PC-3 (cell line): ENCODE measurements at regions not wholly inside any gene's neighbourhood (a gene's known extent, or its start where the extent isn't known, plus 50 kb on each side); places are given as distances from the start of the nearest gene placed in this dataset.
"Not testable (repeated sequence)": the region's sequence is repeated elsewhere in the genome, so short reads cannot be mapped to it uniquely, and the experiment has no call there.

ENCODE experiments used
- ATAC-seq: fragments of 200-7000 bp; cut with Tn5 transposase; 2 replicates; pipeline ENCODE4 v1.9.1; 2020; ENCODE audit warnings: mild to moderate bottlenecking, moderate library complexity
- BruUV-seq: library from RNA; stranded (reverse); fragments of 400-500 nt; replicated peaks from 2 replicates; lab custom pipeline; 2021; lab: Mats Ljungman, UMichigan
- CTCF ChIA-PET: fragments of 300-600 bp; sonication (Branson Sonifier 250); formaldehyde crosslinking; loops from one replicate; lab custom pipeline; 2022; ENCODE audit warnings: antibody characterized with exemption; lab: Charles Lee
- POLR2A ChIA-PET: fragments of 300-600 bp; sonication (Branson Sonifier 250); formaldehyde crosslinking; loops from one replicate; lab custom pipeline; 2022; ENCODE audit warnings: antibody characterized with exemption; ENCODE audit not compliant: unreplicated experiment; lab: Charles Lee
- DNase-seq: peaks from one replicate; pipeline ENCODE4 v3.0.0-alpha.2; 2015
- H2AFZ ChIP-seq: fragments of 300-600 bp; sonication (generic); 2 replicates; pipeline ENCODE4 v1.6.0; 2016; ENCODE audit warnings: antibody characterized with exemption, low read length
- H3F3A ChIP-seq: fragments of 300-600 bp; sonication (generic); one replicate; pipeline ENCODE4 v1.6.0; 2017; ENCODE audit warnings: antibody characterized with exemption, low read length, control low read depth, mild to moderate bottlenecking; ENCODE audit not compliant: unreplicated experiment
- H3K27ac ChIP-seq: fragments of 300-600 bp; sonication (generic); 2 replicates; pipeline ENCODE4 v1.5.1; 2016; ENCODE audit warnings: mild to moderate bottlenecking, low read length
- H3K27me3 ChIP-seq: fragments of 300-600 bp; sonication (generic); 2 replicates; pipeline ENCODE4 v1.6.1; 2016; ENCODE audit warnings: low read length, mixed read lengths
- H3K36me3 ChIP-seq: fragments of 300-600 bp; sonication (generic); 2 replicates; pipeline ENCODE4 v1.6.1; 2016; ENCODE audit warnings: low read depth, mixed run types, low read length, mixed read lengths
- H3K4me1 ChIP-seq: fragments of 300-600 bp; sonication (generic); 2 replicates; pipeline ENCODE4 v1.5.1; 2016; ENCODE audit warnings: low read length; ENCODE audit not compliant: insufficient read depth
- H3K4me2 ChIP-seq: fragments of 300-600 bp; sonication (generic); 2 replicates; pipeline ENCODE4 v1.6.0; 2016; ENCODE audit warnings: low read length
- H3K4me3 ChIP-seq: fragments of 300-600 bp; sonication (generic); 2 replicates; pipeline ENCODE4 v1.5.1; 2016; ENCODE audit warnings: mild to moderate bottlenecking, low read length, mixed read lengths
- H3K79me2 ChIP-seq: fragments of 300-600 bp; sonication (generic); 2 replicates; pipeline ENCODE4 v1.6.1; 2017; ENCODE audit warnings: low read length, mixed read lengths
- H3K9ac ChIP-seq: fragments of 300-600 bp; sonication (generic); 2 replicates; pipeline ENCODE4 v1.6.0; 2016; ENCODE audit warnings: mild to moderate bottlenecking, low read length
- H3K9me2 ChIP-seq: fragments of 300-600 bp; sonication (generic); replicated peaks from 2 replicates; pipeline ENCODE4 v1.6.1; 2016; ENCODE audit warnings: mixed run types, low read length, mixed read lengths
- H3K9me3 ChIP-seq: fragments of 300-600 bp; sonication (generic); 2 replicates; pipeline ENCODE4 v1.6.1; 2016; ENCODE audit warnings: low read length, mixed read lengths
- H4K20me1 ChIP-seq: fragments of 300-600 bp; sonication (generic); 2 replicates; pipeline ENCODE4 v1.6.1; 2016; ENCODE audit warnings: low read length, mixed read lengths
- CTCF ChIP-seq: fragments of 300-600 bp; sonication (generic); conservative IDR thresholded peaks from 2 replicates; pipeline ENCODE4 v1.5.1; 2017; ENCODE audit warnings: antibody characterized with exemption, low read depth, mild to moderate bottlenecking, low read length
- EZH2 ChIP-seq: fragments of 300-600 bp; sonication (generic); IDR thresholded peaks from one replicate; pipeline ENCODE4 v1.6.1; 2017; ENCODE audit warnings: antibody characterized with exemption, mild to moderate bottlenecking, low read length; ENCODE audit not compliant: unreplicated experiment
- EZH2phosphoT487 ChIP-seq: fragments of 300-600 bp; sonication (generic); IDR thresholded peaks from 2 replicates; pipeline ENCODE4 v1.6.1; 2018; ENCODE audit warnings: mild to moderate bottlenecking, antibody characterized with exemption, low read length, borderline replicate concordance
- intact Hi-C: fragments of 100-400 bp; cut with micrococcal nuclease; formaldehyde crosslinking; loops from 2 replicates; pipeline ENCODE4 v1.9.0; 2023

DNA sequence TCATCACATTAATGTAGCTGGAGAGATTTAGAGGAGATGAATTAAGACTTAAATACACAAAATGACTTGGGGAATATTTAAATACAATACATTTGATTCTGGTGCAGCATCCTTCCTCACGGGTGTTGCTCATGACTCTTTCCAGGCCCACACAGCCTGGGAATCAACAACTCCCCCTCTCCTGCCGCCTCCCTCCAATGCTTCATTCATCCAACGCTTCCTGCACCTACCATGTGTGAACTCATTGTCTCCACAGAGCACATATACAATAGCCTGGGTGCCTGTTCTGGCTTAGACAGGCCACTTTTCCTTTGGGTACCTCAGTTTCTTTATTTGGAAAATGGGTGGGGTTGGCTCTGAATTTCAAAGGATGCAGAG, 476.9 kb upstream of the CADM1 start:
- H3K4me1 ChIP-seq: no peaks in the 10 kb centered on the region
- TF ChIP-seq EZH2phosphoT487: no peak
- TF ChIP-seq CTCF: no peak
- TF ChIP-seq EZH2: no peak
- H3K27me3 ChIP-seq: no peaks in the 10 kb centered on the region
- H4K20me1 ChIP-seq: no peaks in the 10 kb centered on the region
- H3K9me2 ChIP-seq: no peaks in the 10 kb centered on the region
- no peak for ATAC-seq
- no peak overlapping the region for H3K4me2 ChIP-seq
- CTCF ChIA-PET: no interaction called here
- no TSS peak for BruUV-seq
- peaks cover 28% of the 10 kb centered on the region for H3K9me3 ChIP-seq
- no peak overlapping the region for H3K27ac ChIP-seq
- H3K36me3 ChIP-seq: no peaks in the 10 kb centered on the region
- POLR2A ChIA-PET: no interaction called here
- no peak for DNase-seq
- H3K79me2 ChIP-seq: no peaks in the 10 kb centered on the region
- no peaks in the 10 kb centered on the region for H3F3A ChIP-seq
- intact Hi-C loops: no loop called here
- no peak overlapping the region for H2AFZ ChIP-seq
- no peak overlapping the region for H3K9ac ChIP-seq
- no peak overlapping the region for H3K4me3 ChIP-seq

- no peak overlapping the region for H2AFZ ChIP-seq
- no TSS peak for BruUV-seq
- H3K27me3 ChIP-seq: no peaks in the 10 kb centered on the region
- ChIA-PET POLR2A (no interaction called here), CTCF (no interaction called here)
- H3K27ac ChIP-seq: no peak overlapping the region
- H3K4me1 ChIP-seq: no peaks in the 10 kb centered on the region
- H3K4me2 ChIP-seq: no peak overlapping the region
- H3K9ac ChIP-seq: no peak overlapping the region
- no peak for TF ChIP-seq EZH2
- TF ChIP-seq EZH2phosphoT487: no peak
- no peak for TF ChIP-seq CTCF
- no peaks in the 10 kb centered on the region for H3K9me2 ChIP-seq
- no peaks in the 10 kb centered on the region for H3K79me2 ChIP-seq
- intact Hi-C loops: no loop called here
- no peaks in the 10 kb centered on the region for H3K36me3 ChIP-seq
- DNase-seq: no peak
- H3K4me3 ChIP-seq: no peak overlapping the region
- H3F3A ChIP-seq: no peaks in the 10 kb centered on the region
- peaks cover 24% of the 10 kb centered on the region for H3K9me3 ChIP-seq
- no peaks in the 10 kb centered on the region for H4K20me1 ChIP-seq
- ATAC-seq: no peak
Observed at GRCh38 chr11:115980337-115981103, 476.3 kb upstream of the CADM1 start.

- CTCF ChIA-PET: no interaction called here
- no peak overlapping the region for H2AFZ ChIP-seq
- H3K9me2 ChIP-seq: no peaks in the 10 kb centered on the region
- no peak for TF ChIP-seq EZH2
- no peak for TF ChIP-seq CTCF
- no peak for DNase-seq
- no peaks in the 10 kb centered on the region for H4K20me1 ChIP-seq
- no peaks in the 10 kb centered on the region for H3K79me2 ChIP-seq
- no peaks in the 10 kb centered on the region for H3K36me3 ChIP-seq
- no peak overlapping the region for H3K9ac ChIP-seq
- H3K4me2 ChIP-seq: no peak overlapping the region
- POLR2A ChIA-PET: no interaction called here
- BruUV-seq: no TSS peak
- no peak overlapping the region for H3K27ac ChIP-seq
- H3K27me3 ChIP-seq: no peaks in the 10 kb centered on the region
- ATAC-seq: no peak
- H3F3A ChIP-seq: no peaks in the 10 kb centered on the region
- H3K4me3 ChIP-seq: no peak overlapping the region
- no peaks in the 10 kb centered on the region for H3K4me1 ChIP-seq
- H3K9me3 ChIP-seq: peaks cover 13% of the 10 kb centered on the region
- intact Hi-C loops: no loop called here
Observed at GRCh38 chr11:115974703-115975102, 470.5 kb upstream of the CADM1 start.

- H3K9ac ChIP-seq, H2AFZ ChIP-seq, ATAC-seq, H3F3A ChIP-seq, H3K9me3 ChIP-seq, H3K27me3 ChIP-seq, H3K9me2 ChIP-seq, DNase-seq, H3K4me2 ChIP-seq, H3K4me3 ChIP-seq, H3K27ac ChIP-seq, POLR2A ChIA-PET, H3K4me1 ChIP-seq, BruUV-seq, intact Hi-C loops, CTCF ChIA-PET, H4K20me1 ChIP-seq, H3K79me2 ChIP-seq, H3K36me3 ChIP-seq: not testable (repeated sequence)
Observed at GRCh38 chr11:115967203-115967602, 463.0 kb upstream of the CADM1 start.
